ENCODE measurements at regions not wholly inside any gene's neighbourhood (a gene's known extent, or its start where the extent isn't known, plus 50 kb on each side); places are given as distances from the start of the nearest gene placed in this dataset.

- TF ChIP-seq, protein P1, sequence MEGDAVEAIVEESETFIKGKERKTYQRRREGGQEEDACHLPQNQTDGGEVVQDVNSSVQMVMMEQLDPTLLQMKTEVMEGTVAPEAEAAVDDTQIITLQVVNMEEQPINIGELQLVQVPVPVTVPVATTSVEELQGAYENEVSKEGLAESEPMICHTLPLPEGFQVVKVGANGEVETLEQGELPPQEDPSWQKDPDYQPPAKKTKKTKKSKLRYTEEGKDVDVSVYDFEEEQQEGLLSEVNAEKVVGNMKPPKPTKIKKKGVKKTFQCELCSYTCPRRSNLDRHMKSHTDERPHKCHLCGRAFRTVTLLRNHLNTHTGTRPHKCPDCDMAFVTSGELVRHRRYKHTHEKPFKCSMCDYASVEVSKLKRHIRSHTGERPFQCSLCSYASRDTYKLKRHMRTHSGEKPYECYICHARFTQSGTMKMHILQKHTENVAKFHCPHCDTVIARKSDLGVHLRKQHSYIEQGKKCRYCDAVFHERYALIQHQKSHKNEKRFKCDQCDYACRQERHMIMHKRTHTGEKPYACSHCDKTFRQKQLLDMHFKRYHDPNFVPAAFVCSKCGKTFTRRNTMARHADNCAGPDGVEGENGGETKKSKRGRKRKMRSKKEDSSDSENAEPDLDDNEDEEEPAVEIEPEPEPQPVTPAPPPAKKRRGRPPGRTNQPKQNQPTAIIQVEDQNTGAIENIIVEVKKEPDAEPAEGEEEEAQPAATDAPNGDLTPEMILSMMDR (IDR thresholded peaks at IDR 0.05; ENCODE audit: borderline replicate concordance) = no peak
- intact Hi-C loops (cut with micrococcal nuclease) = no loop called here
Observed at GRCh38 chr3:139095803-139096466, 51.2 kb upstream of the PRR23C start.

DNA sequence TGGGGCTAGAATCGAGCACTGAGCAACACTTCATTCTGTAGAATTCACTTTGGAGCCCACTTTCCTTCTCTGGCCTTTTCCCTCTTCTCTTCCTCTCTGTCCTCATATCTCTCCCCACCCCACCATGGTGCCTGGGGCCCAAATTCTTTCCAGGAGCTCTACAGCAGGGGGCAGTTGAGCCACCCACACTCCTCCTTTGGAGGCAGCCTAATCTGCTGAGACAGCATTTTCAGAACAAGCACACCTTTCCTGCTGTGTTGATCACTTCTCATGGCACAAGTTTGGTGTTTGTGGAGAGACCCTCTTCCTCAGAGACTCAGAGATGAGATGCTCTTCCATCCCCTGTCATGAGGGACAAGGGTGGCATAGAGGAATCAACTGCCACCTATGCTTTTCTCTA is 52.0 kb upstream of the PRR23C start:
- Histone ChIP-seq H3K9me3 (replicated peaks) (peaks cover 31% of the 10 kb centered on the region), H3K27me3 (ENCODE audit: low read depth) (peaks cover 41% of the 10 kb centered on the region), H3K27ac (replicated peaks) (no peak overlapping the region), H3K4me3 (no peak overlapping the region), H3K4me1 (no peaks in the 10 kb centered on the region), H3K36me3 (no peaks in the 10 kb centered on the region)
- intact Hi-C loops (cut with micrococcal nuclease) = no loop called here
- DNase-seq = no peak
- TF ChIP-seq, protein P1 (IDR thresholded peaks at IDR 0.05; ENCODE audit: borderline replicate concordance) = no peak

More at GRCh38 chr3:139095803-139096466, 51.2 kb upstream of the PRR23C start:
- Histone ChIP-seq H3K36me3 (no peaks in the 10 kb centered on the region), H3K4me1 (no peaks in the 10 kb centered on the region), H3K4me3 (no peak overlapping the region), H3K9me3 (replicated peaks) (peaks cover 35% of the 10 kb centered on the region), H3K27me3 (ENCODE audit: low read depth) (peaks cover 34% of the 10 kb centered on the region), H3K27ac (replicated peaks) (no peak overlapping the region)
- no peak for DNase-seq

DNA sequence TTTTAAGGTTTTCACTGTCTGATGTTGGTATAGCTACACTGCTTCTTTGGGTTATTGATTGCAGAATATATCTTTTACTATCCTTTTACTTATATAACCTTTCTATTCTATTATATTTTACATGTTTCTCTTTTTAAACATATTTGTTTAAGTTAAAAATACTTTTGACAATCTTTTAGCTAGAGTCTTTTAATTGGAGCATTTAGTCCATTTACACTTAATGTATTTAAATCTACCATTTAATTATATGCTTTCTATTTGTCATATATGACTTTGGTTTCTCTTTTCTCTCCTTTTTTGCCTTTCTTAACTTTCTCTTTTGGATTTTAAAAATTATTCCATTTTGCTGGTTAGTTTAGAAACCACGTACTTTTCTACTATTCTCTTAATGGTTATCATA is 53.7 kb upstream of the PRR23C start:
- Histone ChIP-seq H3K27me3 (ENCODE audit: low read depth) (peaks cover 41% of the 10 kb centered on the region), H3K4me1 (no peaks in the 10 kb centered on the region), H3K4me3 (no peak overlapping the region), H3K27ac (replicated peaks) (no peak overlapping the region), H3K36me3 (no peaks in the 10 kb centered on the region), H3K9me3 (replicated peaks) (peaks cover 17% of the 10 kb centered on the region)
- no peak for DNase-seq
- TF ChIP-seq, protein P1 (IDR thresholded peaks at IDR 0.05; ENCODE audit: borderline replicate concordance) = no peak
- intact Hi-C loops (cut with micrococcal nuclease) = no loop called here

DNA sequence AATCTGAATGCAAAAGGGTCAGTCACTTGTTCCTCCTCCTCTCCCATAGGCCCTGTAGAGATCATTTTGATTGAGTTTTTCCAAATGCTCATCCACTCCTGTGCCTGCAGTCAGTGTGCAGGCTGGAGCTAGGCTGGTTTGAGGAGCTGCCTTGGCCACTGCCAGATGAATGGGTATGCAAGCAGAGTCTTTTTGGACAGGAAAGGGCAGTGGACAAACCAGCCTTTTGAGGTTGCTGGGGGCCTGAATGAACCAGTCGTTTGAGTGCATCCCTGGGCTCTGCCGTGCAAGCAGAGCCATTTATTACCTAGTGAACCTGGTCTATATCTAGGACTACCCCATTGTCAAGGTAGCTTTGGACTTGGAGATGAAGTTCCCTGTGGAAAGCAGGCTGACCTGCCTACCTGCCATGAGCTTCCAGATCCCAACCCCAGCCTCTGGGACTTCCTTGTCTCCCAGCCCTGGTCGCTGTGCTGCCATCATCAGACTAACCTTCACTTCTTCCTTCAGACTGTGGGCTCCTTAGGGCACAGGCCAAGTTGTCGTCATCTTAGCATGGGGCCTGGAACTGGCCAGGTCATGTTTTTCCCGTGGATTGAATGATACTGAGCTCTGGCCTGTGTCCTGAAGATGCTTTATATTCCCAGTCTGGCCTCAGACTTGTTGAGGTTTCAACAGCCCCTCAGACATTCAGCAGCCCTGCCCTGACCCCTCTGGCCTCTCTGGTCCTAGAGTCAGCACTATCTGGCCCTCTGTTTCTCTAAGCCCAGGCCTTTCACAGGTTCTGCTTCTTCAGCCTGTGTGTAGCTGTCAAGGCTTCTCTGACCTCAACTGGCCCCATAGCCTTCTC is 55.5 kb upstream of the PRR23C start:
- peaks cover 17% of the 10 kb centered on the region for H3K9me3 ChIP-seq (replicated peaks)
- H3K4me1 ChIP-seq = no peaks in the 10 kb centered on the region
- no peak overlapping the region for H3K27ac ChIP-seq (replicated peaks)
- no peaks in the 10 kb centered on the region for H3K36me3 ChIP-seq
- peaks cover 31% of the 10 kb centered on the region for H3K27me3 ChIP-seq (ENCODE audit: low read depth)
- DNase-seq = no peak
- TF ChIP-seq, protein P1 (IDR thresholded peaks at IDR 0.05; ENCODE audit: borderline replicate concordance) = no peak
- intact Hi-C loops (cut with micrococcal nuclease) = no loop called here
- no peak overlapping the region for H3K4me3 ChIP-seq

- TF ChIP-seq, protein P1 (IDR thresholded peaks at IDR 0.05; ENCODE audit: borderline replicate concordance) = no peak
- intact Hi-C loops (cut with micrococcal nuclease) = no loop called here
- no peak overlapping the region for H3K4me3 ChIP-seq
- no peak overlapping the region for H3K27ac ChIP-seq (replicated peaks)
- DNase-seq = no peak
- no peaks in the 10 kb centered on the region for H3K36me3 ChIP-seq
- peaks cover 17% of the 10 kb centered on the region for H3K9me3 ChIP-seq (replicated peaks)
- no peaks in the 10 kb centered on the region for H3K4me1 ChIP-seq
- H3K27me3 ChIP-seq (ENCODE audit: low read depth) = peaks cover 30% of the 10 kb centered on the region
Observed at GRCh38 chr3:139100821-139101220, 56.1 kb upstream of the PRR23C start.
